PC-3 (cell line): ENCODE measurements at regions not wholly inside any gene's neighbourhood (a gene's known extent, or its start where the extent isn't known, plus 50 kb on each side); places are given as distances from the start of the nearest gene placed in this dataset.

Experiments used
- ATAC-seq: fragments of 200-7000 bp; cut with Tn5 transposase; 2 replicates; pipeline ENCODE4 v1.9.1; 2020; ENCODE audit warnings: mild to moderate bottlenecking, moderate library complexity
- BruUV-seq: library from RNA; stranded (reverse); fragments of 400-500 nt; replicated peaks from 2 replicates; lab custom pipeline; 2021; lab: Mats Ljungman, UMichigan
- CTCF ChIA-PET: fragments of 300-600 bp; sonication (Branson Sonifier 250); formaldehyde crosslinking; loops from one replicate; lab custom pipeline; 2022; ENCODE audit warnings: antibody characterized with exemption; lab: Charles Lee
- POLR2A ChIA-PET: fragments of 300-600 bp; sonication (Branson Sonifier 250); formaldehyde crosslinking; loops from one replicate; lab custom pipeline; 2022; ENCODE audit warnings: antibody characterized with exemption; ENCODE audit not compliant: unreplicated experiment; lab: Charles Lee
- DNase-seq: peaks from one replicate; pipeline ENCODE4 v3.0.0-alpha.2; 2015
- H2AFZ ChIP-seq: fragments of 300-600 bp; sonication (generic); 2 replicates; pipeline ENCODE4 v1.6.0; 2016; ENCODE audit warnings: antibody characterized with exemption, low read length
- H3F3A ChIP-seq: fragments of 300-600 bp; sonication (generic); one replicate; pipeline ENCODE4 v1.6.0; 2017; ENCODE audit warnings: antibody characterized with exemption, low read length, control low read depth, mild to moderate bottlenecking; ENCODE audit not compliant: unreplicated experiment
- H3K27ac ChIP-seq: fragments of 300-600 bp; sonication (generic); 2 replicates; pipeline ENCODE4 v1.5.1; 2016; ENCODE audit warnings: mild to moderate bottlenecking, low read length
- H3K27me3 ChIP-seq: fragments of 300-600 bp; sonication (generic); 2 replicates; pipeline ENCODE4 v1.6.1; 2016; ENCODE audit warnings: low read length, mixed read lengths
- H3K36me3 ChIP-seq: fragments of 300-600 bp; sonication (generic); 2 replicates; pipeline ENCODE4 v1.6.1; 2016; ENCODE audit warnings: low read depth, mixed run types, low read length, mixed read lengths
- H3K4me1 ChIP-seq: fragments of 300-600 bp; sonication (generic); 2 replicates; pipeline ENCODE4 v1.5.1; 2016; ENCODE audit warnings: low read length; ENCODE audit not compliant: insufficient read depth
- H3K4me2 ChIP-seq: fragments of 300-600 bp; sonication (generic); 2 replicates; pipeline ENCODE4 v1.6.0; 2016; ENCODE audit warnings: low read length
- H3K4me3 ChIP-seq: fragments of 300-600 bp; sonication (generic); 2 replicates; pipeline ENCODE4 v1.5.1; 2016; ENCODE audit warnings: mild to moderate bottlenecking, low read length, mixed read lengths
- H3K79me2 ChIP-seq: fragments of 300-600 bp; sonication (generic); 2 replicates; pipeline ENCODE4 v1.6.1; 2017; ENCODE audit warnings: low read length, mixed read lengths
- H3K9ac ChIP-seq: fragments of 300-600 bp; sonication (generic); 2 replicates; pipeline ENCODE4 v1.6.0; 2016; ENCODE audit warnings: mild to moderate bottlenecking, low read length
- H3K9me2 ChIP-seq: fragments of 300-600 bp; sonication (generic); replicated peaks from 2 replicates; pipeline ENCODE4 v1.6.1; 2016; ENCODE audit warnings: mixed run types, low read length, mixed read lengths
- H3K9me3 ChIP-seq: fragments of 300-600 bp; sonication (generic); 2 replicates; pipeline ENCODE4 v1.6.1; 2016; ENCODE audit warnings: low read length, mixed read lengths
- H4K20me1 ChIP-seq: fragments of 300-600 bp; sonication (generic); 2 replicates; pipeline ENCODE4 v1.6.1; 2016; ENCODE audit warnings: low read length, mixed read lengths
- CTCF ChIP-seq: fragments of 300-600 bp; sonication (generic); conservative IDR thresholded peaks from 2 replicates; pipeline ENCODE4 v1.5.1; 2017; ENCODE audit warnings: antibody characterized with exemption, low read depth, mild to moderate bottlenecking, low read length
- EZH2 ChIP-seq: fragments of 300-600 bp; sonication (generic); IDR thresholded peaks from one replicate; pipeline ENCODE4 v1.6.1; 2017; ENCODE audit warnings: antibody characterized with exemption, mild to moderate bottlenecking, low read length; ENCODE audit not compliant: unreplicated experiment
- EZH2phosphoT487 ChIP-seq: fragments of 300-600 bp; sonication (generic); IDR thresholded peaks from 2 replicates; pipeline ENCODE4 v1.6.1; 2018; ENCODE audit warnings: mild to moderate bottlenecking, antibody characterized with exemption, low read length, borderline replicate concordance
- intact Hi-C: fragments of 100-400 bp; cut with micrococcal nuclease; formaldehyde crosslinking; loops from 2 replicates; pipeline ENCODE4 v1.9.0; 2023

GRCh38 chr11:70486731-70487130, 88.4 kb downstream of the CTTN start:
- no peaks in the 10 kb centered on the region for H3F3A ChIP-seq
- no peak overlapping the region for H2AFZ ChIP-seq
- TF ChIP-seq EZH2: no peak
- no peak for TF ChIP-seq EZH2phosphoT487
- no peak for TF ChIP-seq CTCF
- H3K36me3 ChIP-seq: peaks cover 10% of the 10 kb centered on the region
- ATAC-seq (no peak), DNase-seq (no peak)
- H3K27ac ChIP-seq: no peak overlapping the region
- H3K79me2 ChIP-seq: no peaks in the 10 kb centered on the region
- no peak overlapping the region for H3K9ac ChIP-seq
- ChIA-PET POLR2A (no interaction called here), CTCF (no interaction called here)
- no peaks in the 10 kb centered on the region for H4K20me1 ChIP-seq
- no TSS peak for BruUV-seq
- H3K4me1 ChIP-seq: peaks cover 24% of the 10 kb centered on the region
- H3K27me3 ChIP-seq: no peaks in the 10 kb centered on the region
- no peak overlapping the region for H3K4me3 ChIP-seq
- H3K4me2 ChIP-seq: no peak overlapping the region
- no peaks in the 10 kb centered on the region for H3K9me2 ChIP-seq
- intact Hi-C loops: no loop called here
- peaks cover 11% of the 10 kb centered on the region for H3K9me3 ChIP-seq

DNA sequence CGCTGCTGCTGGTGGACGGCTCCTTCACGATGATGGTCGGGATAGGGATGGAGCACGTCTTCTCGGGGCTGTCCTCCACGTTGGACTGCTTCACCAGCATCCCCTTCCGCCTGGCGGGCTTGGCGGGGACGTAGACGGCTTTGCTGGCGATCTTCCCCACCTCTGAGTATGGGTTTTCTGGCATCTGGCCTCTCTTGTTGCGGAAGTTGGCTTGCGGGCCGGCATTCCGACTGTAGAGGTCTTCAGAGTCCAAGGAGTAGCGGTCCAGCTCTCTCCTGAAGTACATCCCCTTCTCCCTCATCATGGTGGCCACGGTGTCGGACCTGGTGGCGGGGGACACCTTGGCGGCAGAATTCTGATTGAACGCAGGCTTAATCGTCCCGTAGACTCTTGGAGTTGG, 88.8 kb downstream of the CTTN start:
- TF ChIP-seq EZH2 (no peak), EZH2phosphoT487 (no peak), CTCF (no peak)
- Histone ChIP-seq H3F3A (no peaks in the 10 kb centered on the region), H3K9me3 (peaks cover 16% of the 10 kb centered on the region), H3K27ac (no peak overlapping the region), H3K36me3 (peaks cover 12% of the 10 kb centered on the region), H3K9me2 (no peaks in the 10 kb centered on the region), H3K9ac (no peak overlapping the region), H3K27me3 (no peaks in the 10 kb centered on the region), H3K4me3 (no peak overlapping the region), H4K20me1 (no peaks in the 10 kb centered on the region), H3K79me2 (no peaks in the 10 kb centered on the region), H3K4me1 (peaks cover 20% of the 10 kb centered on the region), H2AFZ (no peak overlapping the region), H3K4me2 (no peak overlapping the region)
- no TSS peak for BruUV-seq
- ATAC-seq (no peak), DNase-seq (no peak)
- intact Hi-C loops: no loop called here
- ChIA-PET POLR2A (no interaction called here), CTCF (no interaction called here)

DNA sequence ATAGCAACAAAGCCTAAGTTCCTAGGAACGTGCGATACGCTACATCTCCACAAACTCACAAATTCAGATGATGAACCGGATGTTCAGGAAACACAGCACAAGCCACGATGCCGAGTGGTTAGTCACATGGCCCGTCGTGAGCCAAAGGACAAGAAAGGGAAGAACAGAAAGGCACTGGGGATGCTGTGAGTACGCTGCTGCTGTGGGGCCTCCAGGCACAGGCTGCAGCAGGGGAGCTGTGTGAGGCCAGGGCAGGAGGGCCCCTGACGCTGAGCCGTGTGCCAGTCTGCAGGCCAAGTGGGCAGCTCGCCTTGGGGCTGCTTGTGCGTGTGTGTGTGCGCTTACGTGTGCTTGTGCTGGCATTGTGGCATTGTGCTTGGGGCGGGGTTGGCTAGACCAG, 89.4 kb downstream of the CTTN start:
- POLR2A ChIA-PET: no interaction called here
- H3K4me2 ChIP-seq: no peak overlapping the region
- H3K36me3 ChIP-seq: peaks cover 12% of the 10 kb centered on the region
- H3K27me3 ChIP-seq: no peaks in the 10 kb centered on the region
- no peaks in the 10 kb centered on the region for H4K20me1 ChIP-seq
- intact Hi-C loops: no loop called here
- CTCF ChIA-PET: no interaction called here
- H2AFZ ChIP-seq: no peak overlapping the region
- H3K4me1 ChIP-seq: peaks cover 14% of the 10 kb centered on the region
- H3F3A ChIP-seq: no peaks in the 10 kb centered on the region
- TF ChIP-seq CTCF: no peak
- TF ChIP-seq EZH2: no peak
- no peak for TF ChIP-seq EZH2phosphoT487
- H3K79me2 ChIP-seq: no peaks in the 10 kb centered on the region
- H3K9ac ChIP-seq: no peak overlapping the region
- ATAC-seq (no peak), DNase-seq (no peak)
- no TSS peak for BruUV-seq
- no peaks in the 10 kb centered on the region for H3K9me2 ChIP-seq
- peaks cover 16% of the 10 kb centered on the region for H3K9me3 ChIP-seq
- H3K4me3 ChIP-seq: no peak overlapping the region
- no peak overlapping the region for H3K27ac ChIP-seq
